ENCODE measurements at regions not wholly inside any gene's neighbourhood (a gene's known extent, or its start where the extent isn't known, plus 50 kb on each side); places are given as distances from the start of the nearest gene placed in this dataset.
A peak's percentile ranks its signal among the peaks of the same experiment; 100 is the strongest.

- H3K4me1 ChIP-seq: no peaks in the 10 kb centered on the region
- ATAC-seq (peak; percentile 66), DNase-seq (no peak)
- TF ChIP-seq, protein P1, sequence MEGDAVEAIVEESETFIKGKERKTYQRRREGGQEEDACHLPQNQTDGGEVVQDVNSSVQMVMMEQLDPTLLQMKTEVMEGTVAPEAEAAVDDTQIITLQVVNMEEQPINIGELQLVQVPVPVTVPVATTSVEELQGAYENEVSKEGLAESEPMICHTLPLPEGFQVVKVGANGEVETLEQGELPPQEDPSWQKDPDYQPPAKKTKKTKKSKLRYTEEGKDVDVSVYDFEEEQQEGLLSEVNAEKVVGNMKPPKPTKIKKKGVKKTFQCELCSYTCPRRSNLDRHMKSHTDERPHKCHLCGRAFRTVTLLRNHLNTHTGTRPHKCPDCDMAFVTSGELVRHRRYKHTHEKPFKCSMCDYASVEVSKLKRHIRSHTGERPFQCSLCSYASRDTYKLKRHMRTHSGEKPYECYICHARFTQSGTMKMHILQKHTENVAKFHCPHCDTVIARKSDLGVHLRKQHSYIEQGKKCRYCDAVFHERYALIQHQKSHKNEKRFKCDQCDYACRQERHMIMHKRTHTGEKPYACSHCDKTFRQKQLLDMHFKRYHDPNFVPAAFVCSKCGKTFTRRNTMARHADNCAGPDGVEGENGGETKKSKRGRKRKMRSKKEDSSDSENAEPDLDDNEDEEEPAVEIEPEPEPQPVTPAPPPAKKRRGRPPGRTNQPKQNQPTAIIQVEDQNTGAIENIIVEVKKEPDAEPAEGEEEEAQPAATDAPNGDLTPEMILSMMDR (IDR thresholded peaks at IDR 0.05): no peak
- no peak overlapping the region for H3K4me3 ChIP-seq
- no peaks in the 10 kb centered on the region for H3K27me3 ChIP-seq
- no peak overlapping the region for H3K27ac ChIP-seq
- intact Hi-C loops (cut with DNase I): no loop called here
- no peaks in the 10 kb centered on the region for H3K9me3 ChIP-seq
- H3K36me3 ChIP-seq: no peaks in the 10 kb centered on the region
Measured at GRCh38 chr10:85003083-85003482, 674.7 kb downstream of the CCSER2 start.

DNA sequence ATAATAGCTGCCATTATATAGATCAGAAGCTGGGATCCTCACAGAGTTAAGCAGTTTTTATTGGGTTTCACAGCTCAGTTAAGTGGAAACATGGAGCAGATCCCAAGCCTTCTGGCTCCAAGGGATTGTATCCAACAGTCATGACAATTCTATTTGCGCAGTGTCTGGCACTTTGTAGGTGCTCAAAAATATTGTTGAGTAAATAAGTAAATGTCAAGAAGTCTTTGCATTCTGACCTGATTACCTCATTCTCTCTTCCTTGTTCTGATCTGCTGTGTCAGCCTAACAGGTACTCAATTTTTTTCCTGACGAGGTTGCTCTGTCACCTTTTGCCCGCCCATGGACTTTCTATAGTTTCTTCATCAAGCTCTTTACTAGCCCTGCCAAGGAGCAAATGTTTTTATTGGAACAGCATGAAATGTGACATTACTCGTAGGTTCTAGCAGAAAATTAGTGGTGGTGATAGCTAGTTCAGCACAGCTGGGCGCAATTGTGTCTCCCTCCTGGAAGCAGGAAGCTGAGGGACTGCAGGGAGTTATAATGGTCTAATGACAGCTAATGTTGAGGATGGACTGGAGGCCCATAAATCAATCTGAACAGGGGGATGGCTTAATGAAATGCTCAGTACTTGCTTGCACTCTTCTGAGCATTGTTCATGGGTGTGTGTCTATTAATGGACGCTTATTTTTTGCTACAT, 680.2 kb downstream of the CCSER2 start:
- DNase-seq (peak in 1 of 4 donors; percentile 7), ATAC-seq (peak; percentile 90)
- Histone ChIP-seq H3K36me3 (no peaks in the 10 kb centered on the region), H3K4me3 (no peak overlapping the region), H3K4me1 (no peaks in the 10 kb centered on the region), H3K9me3 (no peaks in the 10 kb centered on the region), H3K27ac (no peak overlapping the region), H3K27me3 (no peaks in the 10 kb centered on the region)
- intact Hi-C loops (cut with DNase I): no loop called here
- TF ChIP-seq, protein P1 (IDR thresholded peaks at IDR 0.05): no peak

DNA sequence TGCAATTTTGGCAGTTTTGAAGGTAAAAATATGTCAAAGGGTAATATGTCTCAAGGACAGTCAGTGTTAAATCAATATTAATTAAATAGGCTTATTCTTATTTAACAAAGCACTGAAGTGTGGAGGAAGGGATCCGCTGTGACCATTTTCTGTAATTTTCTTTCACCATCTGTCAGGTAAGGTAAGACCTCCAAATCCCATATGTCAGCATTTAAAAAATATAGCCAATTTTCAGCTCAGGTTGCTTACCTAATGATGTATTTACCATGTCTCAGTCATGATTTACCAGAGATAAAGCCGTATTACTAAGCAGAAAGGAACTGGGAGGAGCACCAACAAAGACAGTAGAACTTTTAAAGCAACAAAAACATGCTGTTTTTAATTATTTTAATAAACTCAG, 683.9 kb downstream of the CCSER2 start:
- intact Hi-C loops (cut with DNase I): no loop called here
- H3K4me3 ChIP-seq: no peak overlapping the region
- H3K9me3 ChIP-seq: no peaks in the 10 kb centered on the region
- TF ChIP-seq, protein P1 (IDR thresholded peaks at IDR 0.05): no peak
- H3K4me1 ChIP-seq: no peaks in the 10 kb centered on the region
- DNase-seq (no peak), ATAC-seq (no peak)
- H3K36me3 ChIP-seq: no peaks in the 10 kb centered on the region
- H3K27ac ChIP-seq: no peak overlapping the region
- no peaks in the 10 kb centered on the region for H3K27me3 ChIP-seq

DNA sequence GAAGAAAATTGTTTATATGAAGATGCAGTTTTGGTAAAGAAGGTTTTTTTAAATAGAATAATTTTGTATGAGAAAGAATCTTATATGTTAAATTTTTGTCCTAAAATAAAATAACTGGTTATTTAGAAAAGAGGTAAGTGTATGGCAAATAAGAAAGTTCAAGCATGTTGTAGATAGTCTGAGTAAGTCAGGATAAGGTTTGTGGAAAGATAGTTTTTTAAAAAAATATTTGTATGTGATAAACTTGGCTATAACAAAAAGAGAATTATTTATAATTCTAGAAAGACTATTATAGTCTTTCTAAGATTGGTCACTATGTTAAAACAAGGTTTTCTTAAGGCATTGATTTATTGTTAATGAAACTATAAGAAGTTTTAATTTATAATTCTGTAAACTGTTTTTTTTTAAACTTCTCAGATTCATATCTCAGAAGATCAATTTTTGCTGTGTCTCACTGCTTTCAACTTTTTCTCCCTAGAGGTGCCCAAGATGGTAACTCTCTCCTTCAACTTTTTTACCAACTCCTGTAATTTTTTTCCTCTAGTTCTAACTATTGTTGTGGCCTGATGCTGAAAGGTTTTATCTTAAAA, 698.6 kb downstream of the CCSER2 start:
- no peak overlapping the region for H3K4me3 ChIP-seq
- H3K27me3 ChIP-seq: no peaks in the 10 kb centered on the region
- peaks cover 0 to 20% of the 10 kb centered on the region in 2 donors for H3K9me3 ChIP-seq
- intact Hi-C loops (cut with DNase I): no loop called here
- no peaks in the 10 kb centered on the region for H3K4me1 ChIP-seq
- H3K27ac ChIP-seq: no peak overlapping the region
- DNase-seq (no peak), ATAC-seq (no peak)
- no peaks in the 10 kb centered on the region for H3K36me3 ChIP-seq
- TF ChIP-seq, protein P1 (IDR thresholded peaks at IDR 0.05): no peak

DNA sequence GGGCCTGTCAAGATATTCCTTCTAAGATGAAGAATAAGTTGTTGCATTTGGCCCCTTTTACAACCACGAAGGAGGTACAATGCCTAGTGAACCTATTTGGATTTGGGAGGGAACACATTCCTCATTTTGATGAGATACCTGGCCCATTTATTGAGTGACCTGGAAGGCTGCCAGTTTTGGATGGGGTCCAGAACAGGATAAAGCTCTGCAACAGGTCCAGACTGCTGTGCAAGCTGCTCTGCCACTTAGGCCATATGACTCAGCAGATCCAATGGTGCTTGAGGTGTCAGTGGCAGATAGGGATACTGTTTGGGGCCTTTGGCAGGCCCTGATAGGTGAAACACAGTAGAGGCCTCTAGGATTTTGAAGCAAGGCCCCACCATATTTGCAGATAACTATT, 704.6 kb downstream of the CCSER2 start:
- Histone ChIP-seq H3K27me3 (no peaks in the 10 kb centered on the region), H3K9me3 (peaks cover 0 to 23% of the 10 kb centered on the region in 2 donors), H3K4me1 (no peaks in the 10 kb centered on the region), H3K4me3 (no peak overlapping the region), H3K27ac (no peak overlapping the region), H3K36me3 (no peaks in the 10 kb centered on the region)
- intact Hi-C loops (cut with DNase I): no loop called here
- DNase-seq (no peak), ATAC-seq (no peak)
- TF ChIP-seq, protein P1 (IDR thresholded peaks at IDR 0.05): no peak

Measured in left lung (tissue), 4 donors.